ENCODE measurements at regions not wholly inside any gene's neighbourhood (a gene's known extent, or its start where the extent isn't known, plus 50 kb on each side); places are given as distances from the start of the nearest gene placed in this dataset.
A peak's percentile ranks its signal among the peaks of the same experiment; 100 is the strongest.

GRCh38 chr2:39587168-39587567, 78.5 kb upstream of the TMEM178A start:
- TF ChIP-seq CTCF (IDR thresholded peaks at IDR 0.05): no peak
- TF ChIP-seq ZFX (IDR thresholded peaks at IDR 0.05; ENCODE audit: borderline replicate concordance): no peak
- no peak overlapping the region for H3K27ac ChIP-seq

GRCh38 chr2:39587641-39588040, 78.1 kb upstream of the TMEM178A start:
- no peak overlapping the region for H3K27ac ChIP-seq
- no peak for TF ChIP-seq ZFX (IDR thresholded peaks at IDR 0.05; ENCODE audit: borderline replicate concordance)
- TF ChIP-seq CTCF (IDR thresholded peaks at IDR 0.05): no peak

GRCh38 chr2:39593439-39594393, 72.0 kb upstream of the TMEM178A start:
- no peak overlapping the region for H3K27ac ChIP-seq
- no peak for TF ChIP-seq ZFX (IDR thresholded peaks at IDR 0.05; ENCODE audit: borderline replicate concordance)
- peak; percentile 56 for TF ChIP-seq CTCF (IDR thresholded peaks at IDR 0.05)

- no peak overlapping the region for H3K27ac ChIP-seq
- TF ChIP-seq CTCF (IDR thresholded peaks at IDR 0.05): no peak
- TF ChIP-seq ZFX (IDR thresholded peaks at IDR 0.05; ENCODE audit: borderline replicate concordance): no peak
Measured at GRCh38 chr2:39595116-39595515, 70.6 kb upstream of the TMEM178A start.

- H3K27ac ChIP-seq: no peak overlapping the region
- no peak for TF ChIP-seq CTCF (IDR thresholded peaks at IDR 0.05)
- TF ChIP-seq ZFX (IDR thresholded peaks at IDR 0.05; ENCODE audit: borderline replicate concordance): no peak
Measured at GRCh38 chr2:39597314-39597713, 68.4 kb upstream of the TMEM178A start.

- H3K27ac ChIP-seq: no peak overlapping the region
- TF ChIP-seq ZFX (IDR thresholded peaks at IDR 0.05; ENCODE audit: borderline replicate concordance) (no peak), CTCF (IDR thresholded peaks at IDR 0.05) (no peak)
Measured at GRCh38 chr2:39602616-39603015, 63.1 kb upstream of the TMEM178A start.

GRCh38 chr2:39603436-39603835, 62.3 kb upstream of the TMEM178A start:
- TF ChIP-seq CTCF (IDR thresholded peaks at IDR 0.05): no peak
- TF ChIP-seq ZFX (IDR thresholded peaks at IDR 0.05; ENCODE audit: borderline replicate concordance): no peak
- H3K27ac ChIP-seq: no peak overlapping the region

All from 22Rv1 (cell line).